ENCODE measurements at regions not wholly inside any gene's neighbourhood (a gene's known extent, or its start where the extent isn't known, plus 50 kb on each side); places are given as distances from the start of the nearest gene placed in this dataset.

GRCh38 chr13:54216221-54216620 is 1187.6 kb downstream of the OLFM4 start:
- no peak for TF ChIP-seq CTCF (IDR thresholded peaks at IDR 0.05)
- TF ChIP-seq POLR2A (IDR thresholded peaks at IDR 0.05), result no peak
- TF ChIP-seq POLR2AphosphoS5 (IDR thresholded peaks at IDR 0.05), result no peak
- no peak for TF ChIP-seq EP300 (IDR thresholded peaks at IDR 0.05)

All from stomach (tissue), 4 donors.